H1 (cell line): ENCODE measurements at regions not wholly inside any gene's neighbourhood (a gene's known extent, or its start where the extent isn't known, plus 50 kb on each side); places are given as distances from the start of the nearest gene placed in this dataset.

Experiments
- BRCA1 ChIP-seq: IDR thresholded peaks from 2 replicates; pipeline ENCODE4 v1.6.1; 2012; ENCODE audit warnings: low read depth, low read length, improper control_type of control experiment
- EZH2 ChIP-seq: fragments of 200-600 bp; sonication (generic); IDR thresholded peaks from 2 replicates; pipeline ENCODE4 v1.7.1; 2012; ENCODE audit warnings: low read depth, mild to moderate bottlenecking, moderate library complexity, low read length, inconsistent platforms; ENCODE audit not compliant: severe bottlenecking
- RNF2 ChIP-seq: fragments of 200-900, 300-1000 bp; sonication (generic); IDR thresholded peaks from 2 replicates; pipeline ENCODE4 v1.7.1; 2016; ENCODE audit warnings: borderline replicate concordance, low read depth, mild to moderate bottlenecking, antibody characterized with exemption, low read length; ENCODE audit not compliant: poor library complexity, severe bottlenecking; ENCODE audit errors: missing control alignments
- TF ChIP-seq, protein P1 (sequence below): IDR thresholded peaks from 2 replicates; pipeline ENCODE4 v1.6.1; 2012; ENCODE audit warnings: low read length, inconsistent platforms

GRCh38 chr2:123495241-123495640 lies 529.8 kb upstream of the CNTNAP5 start (continued):
- TF ChIP-seq, protein P1, sequence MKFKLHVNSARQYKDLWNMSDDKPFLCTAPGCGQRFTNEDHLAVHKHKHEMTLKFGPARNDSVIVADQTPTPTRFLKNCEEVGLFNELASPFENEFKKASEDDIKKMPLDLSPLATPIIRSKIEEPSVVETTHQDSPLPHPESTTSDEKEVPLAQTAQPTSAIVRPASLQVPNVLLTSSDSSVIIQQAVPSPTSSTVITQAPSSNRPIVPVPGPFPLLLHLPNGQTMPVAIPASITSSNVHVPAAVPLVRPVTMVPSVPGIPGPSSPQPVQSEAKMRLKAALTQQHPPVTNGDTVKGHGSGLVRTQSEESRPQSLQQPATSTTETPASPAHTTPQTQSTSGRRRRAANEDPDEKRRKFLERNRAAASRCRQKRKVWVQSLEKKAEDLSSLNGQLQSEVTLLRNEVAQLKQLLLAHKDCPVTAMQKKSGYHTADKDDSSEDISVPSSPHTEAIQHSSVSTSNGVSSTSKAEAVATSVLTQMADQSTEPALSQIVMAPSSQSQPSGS, result no peak
- TF ChIP-seq BRCA1 (no peak), EZH2 (no peak), RNF2 (no peak)
